H9 (cell line): ENCODE measurements at regions not wholly inside any gene's neighbourhood (a gene's known extent, or its start where the extent isn't known, plus 50 kb on each side); places are given as distances from the start of the nearest gene placed in this dataset.
A peak's percentile ranks its signal among the peaks of the same experiment; 100 is the strongest.

Experiments used
- DNase-seq: peaks from one replicate; pipeline ENCODE4 v3.0.0-alpha.2; 2017
- H2AFZ ChIP-seq: one replicate; pipeline ENCODE4 v1.6.1; 2013; ENCODE audit warnings: mild to moderate bottlenecking, low read length, control low read depth, moderate library complexity
- H2AK5ac ChIP-seq: 2 replicates; pipeline ENCODE4 v1.6.1; 2013; ENCODE audit warnings: low read length, control low read depth, mixed read lengths; ENCODE audit not compliant: insufficient read length
- H2BK120ac ChIP-seq: one replicate; pipeline ENCODE4 v1.6.1; 2013; ENCODE audit warnings: low read depth, mild to moderate bottlenecking, low read length, control low read depth, inconsistent platforms; ENCODE audit not compliant: poor library complexity, severe bottlenecking
- H2BK12ac ChIP-seq: 2 replicates; pipeline ENCODE4 v1.6.1; 2013; ENCODE audit warnings: low read length, control low read depth, mixed read lengths, low read depth; ENCODE audit not compliant: insufficient read length
- H2BK15ac ChIP-seq: 2 replicates; pipeline ENCODE4 v1.6.1; 2013; ENCODE audit warnings: low read depth, low read length, control low read depth
- H2BK20ac ChIP-seq: one replicate; pipeline ENCODE4 v1.6.1; 2013; ENCODE audit warnings: low read depth, mild to moderate bottlenecking, low read length, control low read depth, inconsistent platforms; ENCODE audit not compliant: poor library complexity, severe bottlenecking
- H2BK5ac ChIP-seq: 2 replicates; pipeline ENCODE4 v1.6.1; 2013; ENCODE audit warnings: low read length, control low read depth, mixed read lengths; ENCODE audit not compliant: insufficient read length
- H3K14ac ChIP-seq: 2 replicates; pipeline ENCODE4 v1.6.1; 2013; ENCODE audit warnings: low read length, control low read depth; ENCODE audit not compliant: insufficient read depth
- H3K18ac ChIP-seq: 2 replicates; pipeline ENCODE4 v1.6.1; 2013; ENCODE audit warnings: low read depth, mild to moderate bottlenecking, mixed read lengths, low read length, control low read depth; ENCODE audit not compliant: insufficient read length
- H3K23ac ChIP-seq: 2 replicates; pipeline ENCODE4 v1.6.1; 2013; ENCODE audit warnings: low read length, control low read depth, mixed read lengths, low read depth; ENCODE audit not compliant: insufficient read length
- H3K23me2 ChIP-seq: 2 replicates; pipeline ENCODE4 v1.6.1; 2013; ENCODE audit warnings: low read depth, mild to moderate bottlenecking, mixed read lengths, low read length, control low read depth; ENCODE audit not compliant: insufficient read length, poor library complexity, severe bottlenecking
- H3K27ac ChIP-seq: 2 replicates; pipeline ENCODE4 v1.5.1; 2013; ENCODE audit warnings: low read length, control low read depth, mixed read lengths, low read depth; ENCODE audit not compliant: insufficient read length
- H3K27me3 ChIP-seq: 2 replicates; pipeline ENCODE4 v1.6.1; 2013; ENCODE audit warnings: low read length, control low read depth, inconsistent platforms; ENCODE audit not compliant: insufficient read depth
- H3K4ac ChIP-seq: 2 replicates; pipeline ENCODE4 v1.6.1; 2013; ENCODE audit warnings: low read depth, mild to moderate bottlenecking, control low read depth, inconsistent platforms, low read length, moderate library complexity
- H3K4me1 ChIP-seq: 2 replicates; pipeline ENCODE4 v1.6.1; 2013; ENCODE audit warnings: low read length, control low read depth, inconsistent platforms; ENCODE audit not compliant: insufficient read depth
- H3K4me2 ChIP-seq: 2 replicates; pipeline ENCODE4 v1.6.1; 2013; ENCODE audit warnings: low read length, control low read depth, mixed read lengths; ENCODE audit not compliant: insufficient read length, insufficient read depth
- H3K56ac ChIP-seq: 2 replicates; pipeline ENCODE4 v1.6.1; 2013; ENCODE audit warnings: low read depth, mild to moderate bottlenecking, mixed read lengths, low read length, control low read depth; ENCODE audit not compliant: insufficient read length
- H3K79me1 ChIP-seq: 2 replicates; pipeline ENCODE4 v1.6.1; 2013; ENCODE audit warnings: low read depth, mild to moderate bottlenecking, moderate library complexity, low read length, control low read depth, inconsistent platforms; ENCODE audit not compliant: insufficient read depth, poor library complexity, severe bottlenecking
- H3K79me2 ChIP-seq: 2 replicates; pipeline ENCODE4 v1.6.1; 2013; ENCODE audit warnings: low read length, control low read depth, inconsistent platforms; ENCODE audit not compliant: insufficient read depth
- H3K9ac ChIP-seq: 2 replicates; pipeline ENCODE4 v1.6.1; 2013; ENCODE audit warnings: low read length, control low read depth, mixed read lengths; ENCODE audit not compliant: insufficient read length; ENCODE audit errors: extremely low read depth
- H3K9me3 ChIP-seq: one replicate; pipeline ENCODE4 v1.6.1; 2013; ENCODE audit warnings: low read depth, low read length, inconsistent platforms; ENCODE audit not compliant: control insufficient read depth
- H3T11ph ChIP-seq: one replicate; pipeline ENCODE4 v1.6.1; 2013; ENCODE audit warnings: mild to moderate bottlenecking, low read length, control low read depth, inconsistent platforms
- H4K20me1 ChIP-seq: one replicate; pipeline ENCODE4 v1.6.1; 2013; ENCODE audit not compliant: control insufficient read depth, insufficient read length, insufficient read depth
- H4K5ac ChIP-seq: 2 replicates; pipeline ENCODE4 v1.6.1; 2013; ENCODE audit warnings: low read depth, mild to moderate bottlenecking, mixed read lengths, low read length, control low read depth; ENCODE audit not compliant: insufficient read length
- H4K8ac ChIP-seq: replicated peaks from 2 replicates; pipeline ENCODE4 v1.6.1; 2013; ENCODE audit warnings: low read length, control low read depth, mixed read lengths, low read depth; ENCODE audit not compliant: insufficient read length
- H4K91ac ChIP-seq: 2 replicates; pipeline ENCODE4 v1.6.1; 2013; ENCODE audit warnings: low read depth, mild to moderate bottlenecking, moderate library complexity, mixed read lengths, low read length, control low read depth; ENCODE audit not compliant: insufficient read length
- H3K27ac Mint-ChIP-seq, 3 experiments: 2 replicates in 2 of 3; 3 replicates in 1 of 3; pipeline ENCODE4 v1.8.0; 2020 to 2021; ENCODE audit warnings: mixed read lengths in 3 of 3, mild to moderate bottlenecking in 1 of 3, moderate library complexity in 1 of 3
- H3K27me3 Mint-ChIP-seq: 2 replicates; pipeline ENCODE4 v1.8.0; 2021; ENCODE audit warnings: low read depth, mild to moderate bottlenecking, moderate library complexity, mixed read lengths
- H3K36me3 Mint-ChIP-seq, 3 experiments: 2 replicates in 2 of 3; 3 replicates in 1 of 3; pipeline ENCODE4 v1.8.0; 2020 to 2021; ENCODE audit warnings: low read depth in 3 of 3, mixed read lengths in 3 of 3; ENCODE audit not compliant: insufficient read depth in 1 of 3
- H3K4me1 Mint-ChIP-seq, 2 experiments: 2 replicates each; pipeline ENCODE4 v1.8.0; 2020; ENCODE audit warnings: mixed read lengths in 2 of 2
- H3K4me3 Mint-ChIP-seq, 2 experiments: 2 replicates in 1 of 2; 3 replicates in 1 of 2; pipeline ENCODE4 v1.8.0; 2020 to 2021; ENCODE audit warnings: mild to moderate bottlenecking in 2 of 2, mixed read lengths in 2 of 2, moderate library complexity in 1 of 2
- H3K9me3 Mint-ChIP-seq, 2 experiments: 2 replicates in 1 of 2; 3 replicates in 1 of 2; pipeline ENCODE4 v1.8.0; 2020; ENCODE audit warnings: mild to moderate bottlenecking in 2 of 2, mixed read lengths in 2 of 2, moderate library complexity in 1 of 2
- WGBS: extraction: QIAGEN DNeasy Blood & Tissue Kit; methylation state at CpG from one replicate; pipeline ENCODE4 v1.1.7; 2013; ENCODE audit warnings: missing lambda C conversion rate, low lambda C conversion rate, mixed read lengths; ENCODE audit not compliant: insufficient read length; ENCODE audit errors: extremely low coverage; 5-methylcytosine and 5-hydroxymethylcytosine counted together
- TF ChIP-seq, protein P1 (sequence below): fragments of 200-600 bp; sonication (generic); conservative IDR thresholded peaks from 3 replicates; pipeline ENCODE4 v1.8.0; 2021; ENCODE audit warnings: antibody characterized with exemption, mild to moderate bottlenecking

DNA sequence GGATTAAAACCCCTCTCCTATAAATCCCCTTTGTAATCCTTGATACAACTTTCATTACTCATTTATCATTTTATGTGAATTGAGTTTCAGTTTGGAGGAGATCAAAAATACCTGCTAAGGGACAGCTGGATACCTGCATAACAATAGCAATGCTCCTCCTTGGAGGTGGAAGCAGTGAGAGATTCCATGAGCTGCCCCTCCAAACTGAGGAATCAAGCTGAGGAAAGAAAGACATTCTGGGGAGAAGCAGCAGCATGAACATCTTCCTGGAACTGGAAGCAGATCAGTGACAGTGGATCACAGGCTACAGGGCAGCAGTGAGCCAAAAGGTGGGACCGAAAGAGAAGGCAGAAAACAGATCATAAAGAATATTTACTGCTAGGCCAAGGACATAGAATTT lies 199.8 kb upstream of the CNKSR2 start:
- WGBS, result no CpG with 5 or more reads among the region's 1 CpG
- H3K79me1 ChIP-seq, result no peaks in the 10 kb centered on the region
- no peak overlapping the region for H3K4me2 ChIP-seq
- no peak for DNase-seq
- no peaks in the 10 kb centered on the region for H4K20me1 ChIP-seq
- no peaks in the 10 kb centered on the region for H3K27me3 ChIP-seq
- H4K5ac ChIP-seq, result no peak overlapping the region
- H3K9me3 ChIP-seq, result peaks cover 19% of the 10 kb centered on the region
- H4K91ac ChIP-seq, result no peak overlapping the region
- no peak overlapping the region for H3K56ac ChIP-seq
- H3K4me1 Mint-ChIP-seq, result peaks cover 17 to 18% of the 10 kb centered on the region in 2 experiments
- H2BK12ac ChIP-seq, result no peak overlapping the region
- H2BK15ac ChIP-seq, result no peak overlapping the region
- peak overlapping the region; percentile 58 to 95 (median 90); a peak in 6 of 7 replicates for H3K27ac Mint-ChIP-seq
- H2BK120ac ChIP-seq, result no peak overlapping the region
- H3K14ac ChIP-seq, result no peak overlapping the region
- no peaks in the 10 kb centered on the region for H3K23me2 ChIP-seq
- no peak overlapping the region for H3K18ac ChIP-seq
- TF ChIP-seq, protein P1, sequence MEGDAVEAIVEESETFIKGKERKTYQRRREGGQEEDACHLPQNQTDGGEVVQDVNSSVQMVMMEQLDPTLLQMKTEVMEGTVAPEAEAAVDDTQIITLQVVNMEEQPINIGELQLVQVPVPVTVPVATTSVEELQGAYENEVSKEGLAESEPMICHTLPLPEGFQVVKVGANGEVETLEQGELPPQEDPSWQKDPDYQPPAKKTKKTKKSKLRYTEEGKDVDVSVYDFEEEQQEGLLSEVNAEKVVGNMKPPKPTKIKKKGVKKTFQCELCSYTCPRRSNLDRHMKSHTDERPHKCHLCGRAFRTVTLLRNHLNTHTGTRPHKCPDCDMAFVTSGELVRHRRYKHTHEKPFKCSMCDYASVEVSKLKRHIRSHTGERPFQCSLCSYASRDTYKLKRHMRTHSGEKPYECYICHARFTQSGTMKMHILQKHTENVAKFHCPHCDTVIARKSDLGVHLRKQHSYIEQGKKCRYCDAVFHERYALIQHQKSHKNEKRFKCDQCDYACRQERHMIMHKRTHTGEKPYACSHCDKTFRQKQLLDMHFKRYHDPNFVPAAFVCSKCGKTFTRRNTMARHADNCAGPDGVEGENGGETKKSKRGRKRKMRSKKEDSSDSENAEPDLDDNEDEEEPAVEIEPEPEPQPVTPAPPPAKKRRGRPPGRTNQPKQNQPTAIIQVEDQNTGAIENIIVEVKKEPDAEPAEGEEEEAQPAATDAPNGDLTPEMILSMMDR, result no peak
- no peak overlapping the region for H4K8ac ChIP-seq
- H3K4me1 ChIP-seq, result peaks cover 3% of the 10 kb centered on the region; the same call in 1 of the 2 replicates
- peaks cover 0 to 28% of the 10 kb centered on the region in 2 experiments; a peak in 3 of 5 replicates for H3K9me3 Mint-ChIP-seq
- H2BK20ac ChIP-seq, result no peak overlapping the region
- H3K27me3 Mint-ChIP-seq, result no peaks in the 10 kb centered on the region
- no peak overlapping the region for H3K27ac ChIP-seq
- no peak overlapping the region for H2AK5ac ChIP-seq
- no peak overlapping the region for H3T11ph ChIP-seq
- no peak overlapping the region for H3K4me3 Mint-ChIP-seq
- no peak overlapping the region for H2AFZ ChIP-seq
- no peak overlapping the region for H2BK5ac ChIP-seq
- H3K9ac ChIP-seq, result no peak overlapping the region
- H3K36me3 Mint-ChIP-seq, result peaks cover 0 to 3% (median 0%) of the 10 kb centered on the region in 3 experiments; a peak in 1 of 7 replicates
- no peaks in the 10 kb centered on the region for H3K79me2 ChIP-seq
- H3K4ac ChIP-seq, result no peak overlapping the region
- H3K23ac ChIP-seq, result no peak overlapping the region
